PC-3 (cell line): ENCODE measurements at regions not wholly inside any gene's neighbourhood (a gene's known extent, or its start where the extent isn't known, plus 50 kb on each side); places are given as distances from the start of the nearest gene placed in this dataset.
"Not testable (repeated sequence)": the region's sequence is repeated elsewhere in the genome, so short reads cannot be mapped to it uniquely, and the experiment has no call there.

ENCODE experiments used
- CTCF ChIP-seq: fragments of 300-600 bp; sonication (generic); conservative IDR thresholded peaks from 2 replicates; pipeline ENCODE4 v1.5.1; 2017; ENCODE audit warnings: antibody characterized with exemption, low read depth, mild to moderate bottlenecking, low read length
- EZH2 ChIP-seq: fragments of 300-600 bp; sonication (generic); IDR thresholded peaks from one replicate; pipeline ENCODE4 v1.6.1; 2017; ENCODE audit warnings: antibody characterized with exemption, mild to moderate bottlenecking, low read length; ENCODE audit not compliant: unreplicated experiment
- EZH2phosphoT487 ChIP-seq: fragments of 300-600 bp; sonication (generic); IDR thresholded peaks from 2 replicates; pipeline ENCODE4 v1.6.1; 2018; ENCODE audit warnings: mild to moderate bottlenecking, antibody characterized with exemption, low read length, borderline replicate concordance

GRCh38 chr5:24170930-24171329, 473.8 kb downstream of the CDH10 start:
- TF ChIP-seq CTCF, EZH2, EZH2phosphoT487: not testable (repeated sequence)
